ENCODE measurements at regions not wholly inside any gene's neighbourhood (a gene's known extent, or its start where the extent isn't known, plus 50 kb on each side); places are given as distances from the start of the nearest gene placed in this dataset.

- Histone ChIP-seq H3K27me3 (ENCODE audit: control insufficient read depth in 2 of 2, insufficient read depth in 2 of 2, low read length in 2 of 2) (no peaks in the 10 kb centered on the region), H4K20me1 (replicated peaks; ENCODE audit: control insufficient read depth, extremely low read depth, insufficient read depth, low read length) (no peaks in the 10 kb centered on the region), H3K9ac (replicated peaks; ENCODE audit: extremely low read depth, insufficient read depth, low read length) (no peak overlapping the region), H3K27ac (ENCODE audit: insufficient read depth, low read depth, low read length) (no peak overlapping the region), H3K4me2 (ENCODE audit: insufficient read depth, low read length) (no peak overlapping the region), H3K79me2 (ENCODE audit: control insufficient read depth, insufficient read depth, low read length) (no peaks in the 10 kb centered on the region), H3K36me3 (ENCODE audit: control insufficient read depth in 2 of 2, extremely low read depth in 1 of 2, insufficient read depth in 2 of 2, low read length in 2 of 2) (no peaks in the 10 kb centered on the region), H3K9me3 (replicated peaks; ENCODE audit: control insufficient read depth, insufficient read depth, low read length) (no peaks in the 10 kb centered on the region), H3K9me1 (replicated peaks; ENCODE audit: control insufficient read depth, extremely low read depth, insufficient read depth, low read length) (no peaks in the 10 kb centered on the region), H3K4me1 (ENCODE audit: control insufficient read depth, extremely low read depth, insufficient read depth, low read length) (peaks cover 11% of the 10 kb centered on the region), H2AFZ (ENCODE audit: low read depth, low read length) (no peak overlapping the region), H3K4me3 (replicated peaks in 1 of 3; ENCODE audit: insufficient read depth in 1 of 3, low read depth in 1 of 3, low read length in 3 of 3) (no peak overlapping the region)
- POLR2A ChIA-PET = no interaction called here
- dilution Hi-C loops (cut with MboI; ENCODE audit: extremely low pct_ligation_motif_present, low sequenced_read_pairs) = no loop called here
- no peak for FAIRE-seq
- intact Hi-C loops (cut with micrococcal nuclease) = no loop called here
- BruUV-seq (replicated peaks) = no TSS peak
- CTCF ChIA-PET = interaction anchor here (1.0 to 2.4 kb wide), 4 partner anchors 9 to 134 kb away, joined by 3 to 16 read pairs (median 10); no protein-coding TSS in a partner anchor
- TF ChIP-seq EZH2 (IDR thresholded peaks at IDR 0.05; ENCODE audit: borderline replicate concordance, low read depth, low read length, severe bottlenecking) (no peak), CTCF (IDR thresholded peaks at IDR 0.05; ENCODE audit: extremely low read depth in 1 of 2, insufficient read depth in 1 of 2, low read depth in 1 of 2, low read length in 2 of 2) (no peak), GATA2 (IDR thresholded peaks at IDR 0.05; ENCODE audit: insufficient read depth, insufficient read length, low read depth, low read length) (no peak), FOS (IDR thresholded peaks at IDR 0.05; ENCODE audit: borderline replicate concordance, insufficient read depth, low read length) (no peak), MYC (IDR thresholded peaks at IDR 0.05; ENCODE audit: low read depth, low read length) (no peak), POLR2AphosphoS5 (IDR thresholded peaks at IDR 0.05; ENCODE audit: insufficient read depth, low read depth, low read length) (no peak), MAX (IDR thresholded peaks at IDR 0.05; ENCODE audit: insufficient read depth, insufficient read length) (no peak), JUN (IDR thresholded peaks at IDR 0.05; ENCODE audit: borderline replicate concordance, insufficient read depth, insufficient read length, low read depth) (no peak)
- no peak for DNase-seq (ENCODE audit: low read depth, low spot score)
Observed at GRCh38 chr12:65690477-65690876, 133.8 kb upstream of the HMGA2 start.
